Esophagus (tissue), 2 donors: ENCODE measurements at regions not wholly inside any gene's neighbourhood (a gene's known extent, or its start where the extent isn't known, plus 50 kb on each side); places are given as distances from the start of the nearest gene placed in this dataset.

Source experiments
- H3K27ac ChIP-seq, 2 donors: one replicate each; pipeline ENCODE4 v1.5.1; 2013; ENCODE audit warnings: low read depth in 2 of 2, mild to moderate bottlenecking in 2 of 2, inconsistent platforms in 1 of 2, low read length in 1 of 2, moderate library complexity in 1 of 2
- H3K27me3 ChIP-seq, 2 donors: one replicate each; pipeline ENCODE4 v1.6.1; 2013; ENCODE audit warnings: low read length in 2 of 2, control low read depth in 1 of 2, mild to moderate bottlenecking in 1 of 2; ENCODE audit not compliant: insufficient read depth in 2 of 2, control insufficient read depth in 1 of 2
- H3K36me3 ChIP-seq, 2 donors: one replicate each; pipeline ENCODE4 v1.6.1; 2013; ENCODE audit warnings: low read length in 1 of 2; ENCODE audit not compliant: control insufficient read depth in 2 of 2, insufficient read depth in 2 of 2
- H3K4me1 ChIP-seq, 2 donors: one replicate each; pipeline ENCODE4 v1.6.1; 2013; ENCODE audit warnings: low read length in 1 of 2; ENCODE audit not compliant: control insufficient read depth in 2 of 2, insufficient read depth in 2 of 2
- H3K4me3 ChIP-seq, 2 donors: one replicate each; pipeline ENCODE4 v1.5.1; 2013; ENCODE audit warnings: low read length in 2 of 2, mild to moderate bottlenecking in 2 of 2, low read depth in 1 of 2, moderate library complexity in 1 of 2
- H3K9me3 ChIP-seq, 2 donors: one replicate each; pipeline ENCODE4 v1.6.1; 2013; ENCODE audit warnings: mild to moderate bottlenecking in 2 of 2, low read depth in 1 of 2, low read length in 1 of 2, moderate library complexity in 1 of 2; ENCODE audit not compliant: control insufficient read depth in 2 of 2, insufficient read depth in 1 of 2
- WGBS, 2 donors: extraction: QIAGEN DNeasy Blood & Tissue Kit; methylation state at CpG; one replicate each; pipeline ENCODE4 v1.1.7; 2013; 5-methylcytosine and 5-hydroxymethylcytosine counted together
- donor health status: healthy with polysubstance abuse.
- donor health status: Bipolar disorder and iron deficiency.

DNA sequence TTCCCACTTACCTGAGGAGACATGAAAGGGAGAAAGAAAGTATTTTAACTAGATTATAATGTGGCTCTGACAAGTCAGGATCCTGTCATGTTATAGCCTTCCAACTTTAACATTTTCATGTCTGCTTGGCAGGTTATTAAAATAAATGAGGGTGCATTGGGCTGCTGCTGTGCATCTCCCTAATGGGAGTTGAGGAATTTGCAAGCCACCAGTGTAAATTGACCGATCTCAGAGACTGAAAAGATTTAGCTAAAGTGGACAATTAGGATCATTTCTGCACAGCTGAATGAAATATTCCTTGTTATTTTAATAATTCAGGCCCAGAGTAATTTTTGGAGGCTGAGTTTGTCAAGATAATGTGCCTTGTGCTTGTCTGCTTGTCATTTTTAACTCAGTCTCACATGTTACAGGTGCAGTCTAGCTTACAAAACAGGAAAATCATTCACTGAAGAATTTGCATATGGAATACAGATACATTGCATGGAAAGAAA, 366.3 kb upstream of the ADAMTS16 start:
- Histone ChIP-seq H3K4me1 (no peaks in the 10 kb centered on the region), H3K27ac (no peak overlapping the region), H3K9me3 (peaks cover 0 to 3% of the 10 kb centered on the region in 2 donors), H3K4me3 (no peak overlapping the region), H3K27me3 (no peaks in the 10 kb centered on the region), H3K36me3 (no peaks in the 10 kb centered on the region)
- WGBS, 2 donors: 68 to 74% methylated on average over 1 of the region's 1 CpG

DNA sequence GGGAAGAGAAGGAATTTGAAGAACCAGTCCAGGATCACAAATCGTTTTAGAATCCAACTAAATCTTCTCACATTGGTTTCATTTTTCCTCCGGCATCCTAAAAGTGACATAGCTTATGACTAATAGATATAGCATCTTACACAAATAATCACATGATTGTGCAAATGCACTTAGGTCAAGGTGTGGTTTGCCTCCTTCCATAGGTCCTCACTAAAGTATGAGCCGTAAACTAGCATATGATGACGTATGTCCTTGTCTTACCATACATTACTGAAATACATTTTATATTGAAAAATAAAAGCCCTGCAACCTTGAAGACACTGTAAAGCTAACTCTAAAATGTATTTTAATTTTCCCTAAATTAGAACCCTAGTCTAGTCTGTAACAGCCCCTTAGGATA, 362.7 kb upstream of the ADAMTS16 start:
- WGBS, 2 donors: 74 to 82% methylated on average over 4 of the region's 4 CpGs
- no peak overlapping the region for H3K4me3 ChIP-seq

DNA sequence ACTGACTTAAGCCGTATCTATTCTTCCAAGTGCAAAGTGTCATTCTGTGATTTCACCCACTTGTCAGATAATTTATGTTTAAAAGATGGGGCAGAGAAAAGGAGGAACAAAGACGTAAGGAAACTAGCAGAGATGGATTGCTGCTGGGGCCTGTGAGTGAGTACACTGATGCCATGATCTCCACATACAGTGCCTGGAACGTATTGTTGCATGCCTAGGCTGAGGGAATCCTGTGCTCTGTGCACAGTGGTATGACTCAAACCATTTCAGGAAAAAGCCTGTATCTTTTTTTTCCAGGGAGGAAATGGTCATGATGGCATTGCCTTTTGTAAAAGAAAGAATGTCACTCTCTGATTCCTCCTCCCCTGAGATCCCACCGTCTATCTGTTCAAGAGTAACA, 359.5 kb upstream of the ADAMTS16 start:
- no peaks in the 10 kb centered on the region for H3K4me1 ChIP-seq
- 47 to 50% methylated on average over 4 of the region's 4 CpGs for WGBS, 2 donors
- no peaks in the 10 kb centered on the region for H3K27me3 ChIP-seq
- H3K27ac ChIP-seq: no peak overlapping the region
- H3K36me3 ChIP-seq: no peaks in the 10 kb centered on the region
- H3K9me3 ChIP-seq: peaks cover 2 to 3% of the 10 kb centered on the region in 2 donors
- no peak overlapping the region for H3K4me3 ChIP-seq

More for the DNA sequence above, 362.7 kb upstream of the ADAMTS16 start:
- Histone ChIP-seq H3K4me1 (no peaks in the 10 kb centered on the region), H3K27me3 (no peaks in the 10 kb centered on the region), H3K27ac (no peak overlapping the region), H3K36me3 (no peaks in the 10 kb centered on the region), H3K9me3 (peaks cover 1 to 3% of the 10 kb centered on the region in 2 donors)

DNA sequence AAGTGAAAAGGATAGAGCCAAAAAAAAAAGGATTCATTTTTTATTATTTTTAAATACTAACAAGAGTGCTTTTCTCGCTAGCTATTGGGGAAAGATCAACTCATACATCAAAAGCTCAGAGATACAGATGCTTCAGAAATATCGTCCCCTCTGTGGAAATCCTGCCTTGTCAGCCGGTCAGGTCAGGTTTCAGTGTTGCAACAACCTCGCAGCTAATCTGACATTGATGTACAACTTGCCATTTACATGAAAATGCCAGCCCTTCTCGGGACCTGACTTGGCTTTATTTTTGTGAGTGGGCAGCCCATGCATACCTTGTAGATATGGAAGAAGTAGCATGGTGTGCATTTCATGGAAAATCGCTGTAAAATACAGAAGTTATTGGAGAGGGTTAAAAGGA, 358.8 kb upstream of the ADAMTS16 start:
- Histone ChIP-seq H3K4me1 (no peaks in the 10 kb centered on the region), H3K4me3 (no peak overlapping the region), H3K9me3 (peaks cover 0 to 2% of the 10 kb centered on the region in 2 donors), H3K27ac (no peak overlapping the region), H3K36me3 (no peaks in the 10 kb centered on the region), H3K27me3 (no peaks in the 10 kb centered on the region)
- WGBS, 2 donors: 43 to 46% methylated on average over 6 of the region's 6 CpGs

DNA sequence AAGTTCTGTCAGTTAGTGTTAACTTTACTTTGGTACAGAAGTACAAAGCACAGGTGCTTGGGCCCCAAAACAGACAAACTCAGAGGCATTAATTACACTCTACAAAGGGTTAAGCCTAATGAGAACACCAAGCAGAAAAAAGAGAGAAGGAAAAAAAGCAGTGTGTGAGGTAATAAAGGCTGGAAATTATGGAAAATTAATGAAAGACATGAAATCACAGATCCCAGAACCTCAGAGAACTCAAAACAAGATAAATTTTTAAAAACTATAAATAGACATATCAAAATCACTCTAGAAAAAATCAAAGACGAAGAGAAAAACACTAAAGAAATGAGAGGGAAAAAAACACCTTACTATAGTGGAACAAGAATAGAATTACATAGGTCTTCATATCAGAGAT, 354.2 kb upstream of the ADAMTS16 start:
- Histone ChIP-seq H3K4me3 (no peak overlapping the region), H3K4me1 (no peaks in the 10 kb centered on the region)
- WGBS, 2 donors: 55 to 63% methylated on average over 1 of the region's 1 CpG

DNA sequence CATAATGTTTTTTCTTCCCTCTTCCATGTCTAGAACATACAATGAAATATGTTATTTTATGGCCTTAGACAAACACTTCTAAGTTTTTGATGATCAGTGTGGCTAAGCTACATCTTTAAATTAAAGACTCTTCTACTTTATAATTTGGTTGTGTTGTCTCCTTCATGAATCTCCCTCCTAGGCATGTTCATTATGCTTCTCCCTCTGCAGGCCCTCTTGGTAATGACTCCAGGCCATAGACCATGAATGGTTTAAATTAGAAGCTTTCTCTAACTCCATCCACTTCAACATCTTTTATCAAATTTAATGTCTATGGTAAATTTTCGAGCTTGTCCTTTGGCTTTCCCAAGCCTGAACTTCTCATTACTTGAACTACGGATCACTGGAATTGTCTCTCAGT, 342.7 kb upstream of the ADAMTS16 start:
- no peaks in the 10 kb centered on the region for H3K27me3 ChIP-seq
- no peak overlapping the region for H3K27ac ChIP-seq
- H3K9me3 ChIP-seq: no peaks in the 10 kb centered on the region
- no peaks in the 10 kb centered on the region for H3K4me1 ChIP-seq
- no peaks in the 10 kb centered on the region for H3K36me3 ChIP-seq
- 71 to 83% methylated on average over 2 of the region's 2 CpGs for WGBS, 2 donors
- no peak overlapping the region for H3K4me3 ChIP-seq

More for the DNA sequence above, 354.2 kb upstream of the ADAMTS16 start:
- Histone ChIP-seq H3K27ac (no peak overlapping the region), H3K27me3 (no peaks in the 10 kb centered on the region), H3K9me3 (peaks cover 0 to 2% of the 10 kb centered on the region in 2 donors), H3K36me3 (no peaks in the 10 kb centered on the region)

DNA sequence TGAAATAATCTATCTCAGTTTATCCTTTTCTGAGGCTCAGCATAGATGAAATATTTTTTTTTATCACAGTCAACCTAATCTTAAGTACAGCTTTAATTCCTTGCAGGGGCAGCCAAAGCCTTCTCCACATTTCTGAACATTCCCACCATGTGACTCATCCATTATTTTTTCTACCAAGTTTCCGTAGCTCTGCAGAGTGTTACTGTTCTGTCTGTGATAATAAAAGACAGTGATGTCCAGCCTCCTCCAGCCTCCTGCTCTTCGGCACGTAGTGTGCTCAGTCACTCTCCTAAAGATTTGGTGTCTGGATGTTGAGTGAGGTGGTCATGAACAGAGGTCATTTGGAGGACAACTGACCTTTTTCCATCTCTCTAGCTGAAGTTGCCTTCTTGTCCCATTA, 338.1 kb upstream of the ADAMTS16 start:
- 52 to 62% methylated on average over 3 of the region's 3 CpGs for WGBS, 2 donors
- Histone ChIP-seq H3K9me3 (no peaks in the 10 kb centered on the region), H3K4me3 (no peak overlapping the region), H3K36me3 (no peaks in the 10 kb centered on the region), H3K27me3 (no peaks in the 10 kb centered on the region), H3K4me1 (no peaks in the 10 kb centered on the region), H3K27ac (no peak overlapping the region)

DNA sequence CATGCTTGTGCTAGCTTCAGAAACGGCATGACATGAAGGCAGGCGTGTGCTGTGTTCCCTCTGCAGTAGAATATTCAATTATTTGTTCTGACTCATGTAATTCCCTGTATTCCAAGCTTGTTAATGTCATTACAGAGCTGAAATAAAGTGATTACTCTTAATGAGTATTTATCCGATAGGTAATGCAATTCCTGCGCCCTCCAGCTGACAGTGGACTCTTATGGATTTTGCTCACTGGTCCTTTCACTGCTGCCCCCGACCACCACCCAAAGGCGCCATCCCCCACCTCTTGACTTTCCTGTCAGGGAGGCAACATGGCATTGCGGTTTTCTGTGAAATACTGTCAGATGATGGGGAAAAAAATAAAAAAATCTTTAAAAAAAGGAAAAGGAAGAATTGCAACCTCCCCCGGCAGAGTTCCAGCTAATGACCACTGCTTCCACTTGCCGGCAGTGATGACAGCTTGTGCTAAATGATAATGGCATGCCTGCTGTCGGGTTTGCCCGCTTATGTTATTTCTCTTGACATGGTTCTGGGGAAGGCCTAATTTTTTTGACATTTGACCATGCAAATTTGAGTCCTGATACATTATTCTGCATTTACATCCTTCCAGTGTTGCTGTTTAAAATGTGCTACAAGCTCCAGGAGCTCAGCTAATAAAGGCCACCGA, 335.3 kb upstream of the ADAMTS16 start:
- H3K36me3 ChIP-seq: no peaks in the 10 kb centered on the region
- H3K27ac ChIP-seq: no peak overlapping the region
- H3K4me3 ChIP-seq: no peak overlapping the region
- WGBS, 2 donors: 67 to 73% methylated on average over 12 of the region's 12 CpGs
- H3K9me3 ChIP-seq: no peaks in the 10 kb centered on the region
- no peaks in the 10 kb centered on the region for H3K27me3 ChIP-seq
- H3K4me1 ChIP-seq: no peaks in the 10 kb centered on the region

DNA sequence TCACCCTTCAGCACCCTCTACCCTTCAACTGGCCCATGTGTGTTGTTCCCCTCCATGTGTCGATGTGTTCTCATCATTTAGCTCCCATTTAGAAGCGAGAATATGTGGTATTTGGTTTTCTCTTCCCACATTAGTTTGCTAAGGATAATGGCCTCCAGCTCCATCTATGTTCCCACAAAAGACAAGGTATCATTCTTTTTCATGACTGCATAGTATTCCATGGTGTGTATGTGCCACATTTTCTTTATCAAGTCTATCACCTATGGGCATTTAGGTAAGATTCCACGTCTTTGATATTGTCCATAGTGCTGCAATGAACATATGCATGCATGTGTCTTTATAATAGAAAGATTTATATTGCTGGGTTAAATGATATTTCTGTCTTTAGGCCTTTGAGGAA, 325.1 kb upstream of the ADAMTS16 start:
- Histone ChIP-seq H3K4me3 (no peak overlapping the region), H3K4me1 (no peaks in the 10 kb centered on the region), H3K9me3 (no peaks in the 10 kb centered on the region), H3K27ac (no peak overlapping the region), H3K36me3 (no peaks in the 10 kb centered on the region), H3K27me3 (no peaks in the 10 kb centered on the region)
- WGBS, 2 donors: 69 to 77% methylated on average over 3 of the region's 3 CpGs

DNA sequence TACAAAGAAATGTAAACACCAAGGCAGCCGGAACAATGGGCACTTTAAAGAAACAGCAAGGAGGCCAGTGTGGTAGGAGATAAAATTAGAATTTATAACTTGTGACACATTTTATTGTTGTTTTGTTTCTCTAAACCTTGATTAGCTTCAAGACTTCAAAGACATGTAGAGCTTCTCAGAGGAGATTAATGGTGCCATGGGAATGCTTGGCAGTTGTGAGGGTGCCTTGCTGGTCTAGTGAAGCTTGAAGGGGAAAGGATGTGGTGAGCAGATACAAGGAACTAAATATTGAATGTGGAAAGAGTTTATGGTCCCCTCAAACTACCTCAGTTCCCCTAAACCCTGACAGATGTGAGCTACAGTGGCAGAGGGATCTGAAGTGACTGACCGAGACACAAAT, 322.4 kb upstream of the ADAMTS16 start:
- H3K4me1 ChIP-seq: no peaks in the 10 kb centered on the region
- H3K36me3 ChIP-seq: no peaks in the 10 kb centered on the region
- WGBS, 2 donors: 62 to 64% methylated on average over 2 of the region's 2 CpGs
- H3K27ac ChIP-seq: no peak overlapping the region
- no peaks in the 10 kb centered on the region for H3K27me3 ChIP-seq
- no peaks in the 10 kb centered on the region for H3K9me3 ChIP-seq
- H3K4me3 ChIP-seq: no peak overlapping the region
